ENCODE measurements at regions not wholly inside any gene's neighbourhood (a gene's known extent, or its start where the extent isn't known, plus 50 kb on each side); places are given as distances from the start of the nearest gene placed in this dataset.

DNA sequence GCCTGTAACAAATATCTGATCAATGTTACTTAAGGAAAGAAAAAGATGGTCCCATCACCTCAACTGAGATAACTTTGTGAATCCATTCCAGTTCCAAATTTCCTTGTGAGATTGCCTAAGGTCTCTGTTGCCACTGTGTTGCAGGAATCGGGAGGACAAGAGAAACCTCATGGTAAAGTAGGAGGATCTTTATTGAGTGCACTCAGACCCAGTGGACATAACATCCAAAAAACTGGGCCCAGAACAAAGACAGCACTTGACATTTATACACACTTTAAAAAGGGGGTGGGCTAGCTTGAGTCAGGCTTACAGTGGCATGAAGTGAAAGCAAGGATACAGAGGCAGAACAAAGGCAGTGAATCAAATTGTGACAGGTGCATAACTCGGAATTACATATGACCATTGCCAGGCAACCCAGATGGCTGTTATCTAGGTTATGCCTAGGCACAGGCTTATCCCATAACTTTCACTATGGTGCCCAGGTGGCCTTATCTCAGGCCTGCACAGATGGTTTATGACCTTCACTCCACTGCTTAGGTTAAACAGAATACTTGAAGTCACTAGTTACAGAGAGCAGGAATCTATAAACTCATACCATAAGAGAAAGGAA is 459.4 kb upstream of the PCDH20 start:
- H3K9me3 ChIP-seq (replicated peaks; ENCODE audit: control insufficient read depth, insufficient read depth, low read length), result no peaks in the 10 kb centered on the region; the same call in 2 of the 3 replicates
- no peak for FAIRE-seq
- BruUV-seq (replicated peaks), result no TSS peak
- no peak for DNase-seq (ENCODE audit: low read depth, low spot score)
- CTCF ChIA-PET, result no interaction called here
- H2AFZ ChIP-seq (ENCODE audit: control insufficient read depth, low read depth, low read length), result no peak overlapping the region
- H3K4me3 ChIP-seq, result no peak overlapping the region
- in situ Hi-C loops (cut with MboI), result loop anchor here (25.0 kb wide), 1 partner anchor 487 kb away; no protein-coding TSS in a partner anchor
- intact Hi-C loops (cut with micrococcal nuclease; ENCODE audit: unreplicated experiment), result no loop called here
- no peaks in the 10 kb centered on the region for H3K4me1 ChIP-seq (ENCODE audit: control insufficient read depth, insufficient read depth, low read length)
- no peaks in the 10 kb centered on the region for H3K36me3 ChIP-seq (ENCODE audit: control insufficient read depth in 2 of 2, insufficient read depth in 2 of 2, low read length in 1 of 2)
- no peak overlapping the region for H3K9ac ChIP-seq (ENCODE audit: control insufficient read depth, insufficient read depth, low read length)
- H3K4me2 ChIP-seq (ENCODE audit: control insufficient read depth, insufficient read depth), result no peak overlapping the region
- TF ChIP-seq BMI1 (IDR thresholded peaks at IDR 0.05; ENCODE audit: borderline replicate concordance) (no peak), YY1 (IDR thresholded peaks at IDR 0.05; ENCODE audit: low read depth, low read length) (no peak), MTA2 (IDR thresholded peaks at IDR 0.05; ENCODE audit: low read depth) (no peak), TCF3 (IDR thresholded peaks at IDR 0.05; ENCODE audit: borderline replicate concordance, insufficient read depth, low read depth, low read length) (no peak), ZNF622 (IDR thresholded peaks at IDR 0.05) (no peak)
- TF ChIP-seq, protein P1, sequence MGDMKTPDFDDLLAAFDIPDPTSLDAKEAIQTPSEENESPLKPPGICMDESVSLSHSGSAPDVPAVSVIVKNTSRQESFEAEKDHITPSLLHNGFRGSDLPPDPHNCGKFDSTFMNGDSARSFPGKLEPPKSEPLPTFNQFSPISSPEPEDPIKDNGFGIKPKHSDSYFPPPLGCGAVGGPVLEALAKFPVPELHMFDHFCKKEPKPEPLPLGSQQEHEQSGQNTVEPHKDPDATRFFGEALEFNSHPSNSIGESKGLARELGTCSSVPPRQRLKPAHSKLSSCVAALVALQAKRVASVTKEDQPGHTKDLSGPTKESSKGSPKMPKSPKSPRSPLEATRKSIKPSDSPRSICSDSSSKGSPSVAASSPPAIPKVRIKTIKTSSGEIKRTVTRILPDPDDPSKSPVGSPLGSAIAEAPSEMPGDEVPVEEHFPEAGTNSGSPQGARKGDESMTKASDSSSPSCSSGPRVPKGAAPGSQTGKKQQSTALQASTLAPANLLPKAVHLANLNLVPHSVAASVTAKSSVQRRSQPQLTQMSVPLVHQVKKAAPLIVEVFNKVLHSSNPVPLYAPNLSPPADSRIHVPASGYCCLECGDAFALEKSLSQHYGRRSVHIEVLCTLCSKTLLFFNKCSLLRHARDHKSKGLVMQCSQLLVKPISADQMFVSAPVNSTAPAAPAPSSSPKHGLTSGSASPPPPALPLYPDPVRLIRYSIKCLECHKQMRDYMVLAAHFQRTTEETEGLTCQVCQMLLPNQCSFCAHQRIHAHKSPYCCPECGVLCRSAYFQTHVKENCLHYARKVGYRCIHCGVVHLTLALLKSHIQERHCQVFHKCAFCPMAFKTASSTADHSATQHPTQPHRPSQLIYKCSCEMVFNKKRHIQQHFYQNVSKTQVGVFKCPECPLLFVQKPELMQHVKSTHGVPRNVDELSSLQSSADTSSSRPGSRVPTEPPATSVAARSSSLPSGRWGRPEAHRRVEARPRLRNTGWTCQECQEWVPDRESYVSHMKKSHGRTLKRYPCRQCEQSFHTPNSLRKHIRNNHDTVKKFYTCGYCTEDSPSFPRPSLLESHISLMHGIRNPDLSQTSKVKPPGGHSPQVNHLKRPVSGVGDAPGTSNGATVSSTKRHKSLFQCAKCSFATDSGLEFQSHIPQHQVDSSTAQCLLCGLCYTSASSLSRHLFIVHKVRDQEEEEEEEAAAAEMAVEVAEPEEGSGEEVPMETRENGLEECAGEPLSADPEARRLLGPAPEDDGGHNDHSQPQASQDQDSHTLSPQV (IDR thresholded peaks at IDR 0.05), result no peak
- no peaks in the 10 kb centered on the region for H3K79me2 ChIP-seq (ENCODE audit: control insufficient read depth, insufficient read depth, low read length)
- POLR2A ChIA-PET, result no interaction called here
- no peaks in the 10 kb centered on the region for H4K20me1 ChIP-seq (ENCODE audit: control insufficient read depth, insufficient read depth)
- SMC1A ChIA-PET (ENCODE audit: uncharacterized antibody, unreplicated experiment), result interaction anchor here (0.6 kb wide), 1 partner anchor 147 kb away, joined by 3 read pairs; no protein-coding TSS in a partner anchor
- H3K27ac ChIP-seq (ENCODE audit: control insufficient read depth, insufficient read depth), result no peak overlapping the region
- ATAC-seq, result no peak
- WGBS (ENCODE audit: insufficient coverage, insufficient replicate concordance, low lambda C conversion rate, missing lambda C conversion rate), result 2% methylated on average over 2 of the region's 2 CpGs
- no peaks in the 10 kb centered on the region for H3K27me3 ChIP-seq (replicated peaks in 1 of 2; ENCODE audit: control insufficient read depth in 2 of 2, insufficient read depth in 2 of 2, low read length in 1 of 2)
- RAD21 ChIA-PET (ENCODE audit: unreplicated experiment), result no interaction called here
